A549 (cell line): ENCODE measurements at regions not wholly inside any gene's neighbourhood (a gene's known extent, or its start where the extent isn't known, plus 50 kb on each side); places are given as distances from the start of the nearest gene placed in this dataset.

Source experiments
- ATAC-seq, 2 experiments: fragments of 200-7000 bp in 1 of 2; fragments of >200 bp in 1 of 2; cut with Nextera tagmentation in 1 of 2; cut with Tn5 transposase in 1 of 2; 3 replicates each; pipeline versions ENCODE4 v1.8.0 to v1.9.1; 2018 to 2020; ENCODE audit warnings: mild to moderate bottlenecking in 1 of 2, moderate library complexity in 1 of 2
- CTCF ChIA-PET: fragments of 300-600 bp; sonication (Branson Sonifier 250); formaldehyde crosslinking; extraction: SDS; loops from one replicate; lab custom pipeline; 2021; ENCODE audit warnings: antibody characterized with exemption, inconsistent platforms; lab: Yijun Ruan, JAX
- POLR2A ChIA-PET: fragments of 350-600 bp; formaldehyde crosslinking; extraction: SDS; loops from one replicate; lab custom pipeline; 2021; ENCODE audit warnings: antibody characterized with exemption, inconsistent platforms; lab: Yijun Ruan, JAX
- DNase-seq, 2 experiments: peaks; one replicate each; pipeline versions ENCODE4 v3.0.0 to v3.0.0-alpha.2; 2011 to 2016; ENCODE audit warnings: low read depth in 1 of 2, low spot score in 1 of 2
- FAIRE-seq: peaks from 2 replicates; lab custom pipeline; 2011; peaks lifted over from hg19 to GRCh38; lab: Jason Lieb, UNC
- H3K27ac ChIP-seq, 2 experiments: fragments of >200 bp; sonication (Bioruptor Twin); formaldehyde crosslinking; 3 replicates each; pipeline ENCODE4 v1.5.1; 2016 to 2017
- H3K4me1 ChIP-seq: fragments of >200 bp; sonication (Bioruptor Twin); formaldehyde crosslinking; 3 replicates; pipeline ENCODE4 v1.6.1; 2016
- H3K4me2 ChIP-seq: fragments of >200 bp; sonication (Bioruptor Twin); formaldehyde crosslinking; 3 replicates; pipeline ENCODE4 v1.6.1; 2016
- H3K4me3 ChIP-seq: fragments of >200 bp; sonication (Bioruptor Twin); formaldehyde crosslinking; 3 replicates; pipeline ENCODE4 v1.5.1; 2016
- H3K9me3 ChIP-seq: fragments of >200 bp; sonication (Bioruptor Twin); formaldehyde crosslinking; 3 replicates; pipeline ENCODE4 v1.6.1; 2016
- CBX8 ChIP-seq: fragments of 200-600 bp; sonication (generic); IDR thresholded peaks from 2 replicates; pipeline ENCODE4 v1.6.1; 2016
- CHD2 ChIP-seq: fragments of 150-350 bp; IDR thresholded peaks from 2 replicates; pipeline ENCODE4 v1.6.1; 2014; ENCODE audit warnings: low read length; ENCODE audit not compliant: partially characterized antibody
- EHMT2 ChIP-seq: fragments of 200-600 bp; sonication (generic); IDR thresholded peaks from 2 replicates; pipeline ENCODE4 v1.6.1; 2016; ENCODE audit warnings: antibody characterized with exemption, low read depth, mild to moderate bottlenecking, moderate library complexity
- FOSB ChIP-seq: fragments of 250-450 bp; sonication (Bioruptor Pico); IDR thresholded peaks from 2 replicates; pipeline ENCODE4 v1.5.0; 2020; ENCODE audit warnings: mild to moderate bottlenecking, moderate library complexity
- FOSL2 ChIP-seq, 2 experiments: fragments of 450-650 bp in 1 of 2; fragments of >200 bp in 1 of 2; sonication (Bioruptor Twin) in 1 of 2; formaldehyde crosslinking; IDR thresholded peaks; 2 replicates each; pipeline versions ENCODE4 v1.5.0 to v1.6.1; 2016 to 2020; ENCODE audit warnings: mild to moderate bottlenecking in 1 of 2, moderate library complexity in 1 of 2
- HDAC2 ChIP-seq: fragments of 200-600 bp; sonication (generic); IDR thresholded peaks from 2 replicates; pipeline ENCODE4 v1.6.1; 2016
- HEYL ChIP-seq: fragments of 250-450 bp; sonication (Bioruptor Pico); IDR thresholded peaks from 2 replicates; pipeline ENCODE4 v1.8.0; 2021; ENCODE audit warnings: mild to moderate bottlenecking, moderate library complexity
- HOXB13 ChIP-seq: fragments of 250-450 bp; sonication (Bioruptor Pico); IDR thresholded peaks from 2 replicates; pipeline ENCODE4 v1.5.0; 2020; ENCODE audit warnings: low read depth, mild to moderate bottlenecking, moderate library complexity
- JUN ChIP-seq, 2 experiments: fragments of >200 bp; sonication (Bioruptor Twin); formaldehyde crosslinking; IDR thresholded peaks; 2 replicates in 1 of 2; 3 replicates in 1 of 2; pipeline ENCODE4 v1.6.1; 2016 to 2017
- MYC ChIP-seq: IDR thresholded peaks from 2 replicates; pipeline ENCODE4 v1.6.1; 2012; ENCODE audit warnings: mild to moderate bottlenecking, inconsistent platforms, low read length, improper control_type of control experiment, borderline replicate concordance
- NPAS2 ChIP-seq: fragments of 250-450 bp; sonication (Bioruptor Pico); IDR thresholded peaks from 2 replicates; pipeline ENCODE4 v1.8.0; 2022; ENCODE audit warnings: mild to moderate bottlenecking, moderate library complexity, borderline replicate concordance
- POLR2A ChIP-seq: IDR thresholded peaks from 2 replicates; pipeline ENCODE4 v1.6.1; 2012; ENCODE audit warnings: mild to moderate bottlenecking, low read length
- RARB ChIP-seq: fragments of 250-450 bp; sonication (Bioruptor Pico); IDR thresholded peaks from 2 replicates; pipeline ENCODE4 v1.8.0; 2021; ENCODE audit warnings: mild to moderate bottlenecking, moderate library complexity
- RFX5 ChIP-seq: fragments of 450-650 bp; IDR thresholded peaks from 2 replicates; pipeline ENCODE4 v1.7.1; 2014; ENCODE audit warnings: antibody characterized with exemption, mild to moderate bottlenecking, moderate library complexity
- TP53 ChIP-seq: fragments of 250-450 bp; sonication (Bioruptor Pico); IDR thresholded peaks from 2 replicates; pipeline ENCODE4 v1.5.0; 2021; ENCODE audit warnings: mild to moderate bottlenecking, moderate library complexity
- ZC3H11A ChIP-seq: fragments of 450-650 bp; IDR thresholded peaks from 2 replicates; pipeline ENCODE4 v1.6.1; 2014; ENCODE audit warnings: antibody characterized with exemption, mild to moderate bottlenecking
- WGBS: methylation state at CpG from one replicate; pipeline ENCODE4 v1.1.6; 2017; ENCODE audit errors: missing lambda C conversion rate; 5-methylcytosine and 5-hydroxymethylcytosine counted together
- TF ChIP-seq, protein P1 (sequence below): fragments of >200 bp; sonication (Bioruptor Twin); formaldehyde crosslinking; IDR thresholded peaks from 3 replicates; pipeline ENCODE4 v1.6.1; 2016
- TF ChIP-seq, protein P2 (sequence below): fragments of 200-600 bp; sonication (generic); IDR thresholded peaks from 2 replicates; pipeline ENCODE4 v1.6.1; 2016; ENCODE audit warnings: antibody characterized with exemption, mild to moderate bottlenecking, moderate library complexity
- TF ChIP-seq, protein P3 (sequence below): fragments of >200 bp; sonication (Bioruptor Twin); formaldehyde crosslinking; IDR thresholded peaks from 3 replicates; pipeline ENCODE4 v1.5.1; 2016
- TF ChIP-seq, protein P4 (sequence below): fragments of 150-350 bp; IDR thresholded peaks from 2 replicates; pipeline ENCODE4 v1.6.1; 2014; ENCODE audit warnings: low read depth, mild to moderate bottlenecking, low read length

DNA sequence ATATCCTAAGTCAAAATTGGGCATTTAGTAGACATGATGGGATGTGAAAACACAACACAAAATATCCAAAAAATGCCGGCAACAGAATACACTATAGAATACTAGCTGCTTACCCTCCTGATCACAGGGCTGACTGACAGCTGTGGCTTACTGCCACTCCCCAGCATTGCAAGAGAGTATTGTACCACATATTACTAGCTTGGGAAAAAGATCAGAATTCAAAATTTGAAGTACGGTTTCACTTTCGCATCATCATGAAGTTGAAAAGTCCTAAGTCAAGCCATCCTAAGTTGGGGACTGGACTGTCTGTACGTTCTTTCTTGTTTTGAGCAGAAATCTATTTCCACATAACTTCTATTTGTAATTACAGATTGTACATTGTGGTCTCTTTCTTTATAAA, 851.4 kb downstream of the MAT2B start:
- Histone ChIP-seq H3K4me1 (no peaks in the 10 kb centered on the region), H3K9me3 (no peaks in the 10 kb centered on the region), H3K4me3 (no peak overlapping the region), H3K4me2 (no peak overlapping the region), H3K27ac (no peak overlapping the region)
- TF ChIP-seq JUN (IDR thresholded peaks at IDR 0.05) (no peak), HEYL (CRISPR knock-in tag) (no peak), TP53 (CRISPR knock-in tag) (no peak), POLR2A (no peak), HDAC2 (no peak), HOXB13 (CRISPR knock-in tag) (no peak), RFX5 (no peak), CHD2 (no peak)
- TF ChIP-seq, protein P1, sequence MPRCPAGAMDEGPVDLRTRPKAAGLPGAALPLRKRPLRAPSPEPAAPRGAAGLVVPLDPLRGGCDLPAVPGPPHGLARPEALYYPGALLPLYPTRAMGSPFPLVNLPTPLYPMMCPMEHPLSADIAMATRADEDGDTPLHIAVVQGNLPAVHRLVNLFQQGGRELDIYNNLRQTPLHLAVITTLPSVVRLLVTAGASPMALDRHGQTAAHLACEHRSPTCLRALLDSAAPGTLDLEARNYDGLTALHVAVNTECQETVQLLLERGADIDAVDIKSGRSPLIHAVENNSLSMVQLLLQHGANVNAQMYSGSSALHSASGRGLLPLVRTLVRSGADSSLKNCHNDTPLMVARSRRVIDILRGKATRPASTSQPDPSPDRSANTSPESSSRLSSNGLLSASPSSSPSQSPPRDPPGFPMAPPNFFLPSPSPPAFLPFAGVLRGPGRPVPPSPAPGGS = no peak
- TF ChIP-seq, protein P2, sequence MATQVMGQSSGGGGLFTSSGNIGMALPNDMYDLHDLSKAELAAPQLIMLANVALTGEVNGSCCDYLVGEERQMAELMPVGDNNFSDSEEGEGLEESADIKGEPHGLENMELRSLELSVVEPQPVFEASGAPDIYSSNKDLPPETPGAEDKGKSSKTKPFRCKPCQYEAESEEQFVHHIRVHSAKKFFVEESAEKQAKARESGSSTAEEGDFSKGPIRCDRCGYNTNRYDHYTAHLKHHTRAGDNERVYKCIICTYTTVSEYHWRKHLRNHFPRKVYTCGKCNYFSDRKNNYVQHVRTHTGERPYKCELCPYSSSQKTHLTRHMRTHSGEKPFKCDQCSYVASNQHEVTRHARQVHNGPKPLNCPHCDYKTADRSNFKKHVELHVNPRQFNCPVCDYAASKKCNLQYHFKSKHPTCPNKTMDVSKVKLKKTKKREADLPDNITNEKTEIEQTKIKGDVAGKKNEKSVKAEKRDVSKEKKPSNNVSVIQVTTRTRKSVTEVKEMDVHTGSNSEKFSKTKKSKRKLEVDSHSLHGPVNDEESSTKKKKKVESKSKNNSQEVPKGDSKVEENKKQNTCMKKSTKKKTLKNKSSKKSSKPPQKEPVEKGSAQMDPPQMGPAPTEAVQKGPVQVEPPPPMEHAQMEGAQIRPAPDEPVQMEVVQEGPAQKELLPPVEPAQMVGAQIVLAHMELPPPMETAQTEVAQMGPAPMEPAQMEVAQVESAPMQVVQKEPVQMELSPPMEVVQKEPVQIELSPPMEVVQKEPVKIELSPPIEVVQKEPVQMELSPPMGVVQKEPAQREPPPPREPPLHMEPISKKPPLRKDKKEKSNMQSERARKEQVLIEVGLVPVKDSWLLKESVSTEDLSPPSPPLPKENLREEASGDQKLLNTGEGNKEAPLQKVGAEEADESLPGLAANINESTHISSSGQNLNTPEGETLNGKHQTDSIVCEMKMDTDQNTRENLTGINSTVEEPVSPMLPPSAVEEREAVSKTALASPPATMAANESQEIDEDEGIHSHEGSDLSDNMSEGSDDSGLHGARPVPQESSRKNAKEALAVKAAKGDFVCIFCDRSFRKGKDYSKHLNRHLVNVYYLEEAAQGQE = no peak
- no peak for DNase-seq
- ChIA-PET CTCF (no interaction called here), POLR2A (no interaction called here)
- FAIRE-seq = no peak
- 49% methylated on average over 4 of the region's 4 CpGs for WGBS
- no peak for ATAC-seq

DNA sequence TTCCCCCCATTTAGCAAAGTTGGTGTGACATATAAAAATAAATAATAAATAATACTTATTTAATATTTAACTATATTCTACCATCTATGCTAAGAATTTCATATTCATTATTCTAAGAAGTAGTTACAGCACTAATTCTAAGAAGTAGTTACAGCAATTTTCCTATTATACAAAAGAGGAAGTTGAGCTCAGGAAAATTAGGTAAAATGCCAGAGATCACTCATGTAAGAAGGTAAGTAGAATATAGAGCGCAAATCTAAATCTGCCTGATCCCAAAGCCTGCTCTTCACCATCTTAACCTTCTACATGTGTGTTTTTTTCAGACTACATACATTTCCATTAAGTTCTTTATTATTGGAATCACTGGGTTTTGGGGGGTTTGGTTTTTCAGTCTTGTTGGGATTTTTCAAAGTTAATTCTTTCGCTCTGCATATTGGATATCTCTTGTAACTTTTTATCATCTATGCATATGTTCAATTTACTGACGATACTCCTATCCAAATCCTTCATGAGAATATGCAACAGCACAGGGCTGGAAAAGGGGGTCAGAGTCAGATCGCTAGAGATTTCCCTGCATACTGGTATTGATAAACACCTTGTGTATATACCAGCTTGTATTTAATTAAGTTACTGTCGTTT, 852.1 kb downstream of the MAT2B start:
- no peak overlapping the region for H3K4me2 ChIP-seq
- 11% methylated on average over 5 of the region's 5 CpGs for WGBS
- H3K9me3 ChIP-seq = no peaks in the 10 kb centered on the region
- no peak for DNase-seq
- ATAC-seq = no peak
- POLR2A ChIA-PET = no interaction called here
- CTCF ChIA-PET = no interaction called here
- FAIRE-seq = no peak
- H3K27ac ChIP-seq = no peak overlapping the region
- H3K4me3 ChIP-seq = no peak overlapping the region
- TF ChIP-seq EHMT2 = no peak
- H3K4me1 ChIP-seq = no peaks in the 10 kb centered on the region

DNA sequence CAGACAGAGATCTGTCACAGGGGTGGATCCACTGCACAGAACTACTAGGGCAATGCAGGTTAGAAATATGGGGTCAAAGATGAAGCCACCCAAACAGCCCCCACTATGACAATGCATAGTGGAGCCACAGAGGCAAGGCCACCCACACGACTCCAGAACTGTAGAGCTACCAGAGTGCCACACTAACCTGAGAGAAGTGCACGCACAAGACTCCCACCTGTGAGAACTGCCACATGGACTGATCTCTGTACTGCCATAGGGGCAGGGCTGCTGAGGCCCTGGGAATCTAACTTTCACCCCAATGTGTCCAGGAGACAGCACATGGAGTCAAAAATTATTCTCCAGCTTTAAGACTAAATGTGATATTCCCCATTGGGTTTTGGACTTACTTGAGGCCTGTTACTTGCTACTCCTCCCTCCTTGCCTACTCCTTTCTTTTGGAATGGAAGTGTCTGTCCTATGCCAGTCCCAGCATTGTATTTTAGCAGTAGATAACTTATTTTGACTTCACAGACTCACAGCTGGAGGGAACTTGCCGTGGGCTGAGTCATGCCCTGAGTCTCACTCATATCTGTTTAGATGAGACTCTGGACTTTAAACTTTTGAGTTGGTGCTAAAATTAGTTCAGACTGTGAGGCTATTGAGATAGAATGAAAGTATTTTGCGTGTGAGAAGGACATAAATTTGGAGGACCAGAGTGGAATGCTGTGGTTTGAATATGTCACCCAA, 853.3 kb downstream of the MAT2B start:
- CTCF ChIA-PET = no interaction called here
- no peak for DNase-seq
- H3K27ac ChIP-seq = no peak overlapping the region
- TF ChIP-seq ZC3H11A (no peak), FOSL2 (IDR thresholded peaks at IDR 0.05) (no peak), FOSL2 (CRISPR knock-in tag; IDR thresholded peaks at IDR 0.05) (no peak), FOSB (no peak), CBX8 (no peak), MYC (no peak), NPAS2 (CRISPR knock-in tag) (no peak), HEYL (CRISPR knock-in tag) (no peak), RARB (CRISPR knock-in tag) (no peak), RFX5 (no peak)
- TF ChIP-seq, protein P3, sequence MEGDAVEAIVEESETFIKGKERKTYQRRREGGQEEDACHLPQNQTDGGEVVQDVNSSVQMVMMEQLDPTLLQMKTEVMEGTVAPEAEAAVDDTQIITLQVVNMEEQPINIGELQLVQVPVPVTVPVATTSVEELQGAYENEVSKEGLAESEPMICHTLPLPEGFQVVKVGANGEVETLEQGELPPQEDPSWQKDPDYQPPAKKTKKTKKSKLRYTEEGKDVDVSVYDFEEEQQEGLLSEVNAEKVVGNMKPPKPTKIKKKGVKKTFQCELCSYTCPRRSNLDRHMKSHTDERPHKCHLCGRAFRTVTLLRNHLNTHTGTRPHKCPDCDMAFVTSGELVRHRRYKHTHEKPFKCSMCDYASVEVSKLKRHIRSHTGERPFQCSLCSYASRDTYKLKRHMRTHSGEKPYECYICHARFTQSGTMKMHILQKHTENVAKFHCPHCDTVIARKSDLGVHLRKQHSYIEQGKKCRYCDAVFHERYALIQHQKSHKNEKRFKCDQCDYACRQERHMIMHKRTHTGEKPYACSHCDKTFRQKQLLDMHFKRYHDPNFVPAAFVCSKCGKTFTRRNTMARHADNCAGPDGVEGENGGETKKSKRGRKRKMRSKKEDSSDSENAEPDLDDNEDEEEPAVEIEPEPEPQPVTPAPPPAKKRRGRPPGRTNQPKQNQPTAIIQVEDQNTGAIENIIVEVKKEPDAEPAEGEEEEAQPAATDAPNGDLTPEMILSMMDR = no peak
- TF ChIP-seq, protein P4, sequence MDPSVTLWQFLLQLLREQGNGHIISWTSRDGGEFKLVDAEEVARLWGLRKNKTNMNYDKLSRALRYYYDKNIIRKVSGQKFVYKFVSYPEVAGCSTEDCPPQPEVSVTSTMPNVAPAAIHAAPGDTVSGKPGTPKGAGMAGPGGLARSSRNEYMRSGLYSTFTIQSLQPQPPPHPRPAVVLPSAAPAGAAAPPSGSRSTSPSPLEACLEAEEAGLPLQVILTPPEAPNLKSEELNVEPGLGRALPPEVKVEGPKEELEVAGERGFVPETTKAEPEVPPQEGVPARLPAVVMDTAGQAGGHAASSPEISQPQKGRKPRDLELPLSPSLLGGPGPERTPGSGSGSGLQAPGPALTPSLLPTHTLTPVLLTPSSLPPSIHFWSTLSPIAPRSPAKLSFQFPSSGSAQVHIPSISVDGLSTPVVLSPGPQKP = no peak
- no peaks in the 10 kb centered on the region for H3K4me1 ChIP-seq
- H3K4me3 ChIP-seq = no peak overlapping the region
- POLR2A ChIA-PET = no interaction called here
- WGBS = 6% methylated on average over 4 of the region's 4 CpGs
- ATAC-seq = no peak
- no peak overlapping the region for H3K4me2 ChIP-seq
- H3K9me3 ChIP-seq = no peaks in the 10 kb centered on the region
- no peak for FAIRE-seq
